Anterior cingulate cortex (tissue), 58 donors: ENCODE measurements at regions not wholly inside any gene's neighbourhood (a gene's known extent, or its start where the extent isn't known, plus 50 kb on each side); places are given as distances from the start of the nearest gene placed in this dataset.
"Not testable (repeated sequence)": the region's sequence is repeated elsewhere in the genome, so short reads cannot be mapped to it uniquely, and the experiment has no call there.

Experiments
- DNase-seq, 58 donors: peaks; one replicate each; lab custom pipeline; 2025; lab: John Stamatoyannopoulos, UW

DNA sequence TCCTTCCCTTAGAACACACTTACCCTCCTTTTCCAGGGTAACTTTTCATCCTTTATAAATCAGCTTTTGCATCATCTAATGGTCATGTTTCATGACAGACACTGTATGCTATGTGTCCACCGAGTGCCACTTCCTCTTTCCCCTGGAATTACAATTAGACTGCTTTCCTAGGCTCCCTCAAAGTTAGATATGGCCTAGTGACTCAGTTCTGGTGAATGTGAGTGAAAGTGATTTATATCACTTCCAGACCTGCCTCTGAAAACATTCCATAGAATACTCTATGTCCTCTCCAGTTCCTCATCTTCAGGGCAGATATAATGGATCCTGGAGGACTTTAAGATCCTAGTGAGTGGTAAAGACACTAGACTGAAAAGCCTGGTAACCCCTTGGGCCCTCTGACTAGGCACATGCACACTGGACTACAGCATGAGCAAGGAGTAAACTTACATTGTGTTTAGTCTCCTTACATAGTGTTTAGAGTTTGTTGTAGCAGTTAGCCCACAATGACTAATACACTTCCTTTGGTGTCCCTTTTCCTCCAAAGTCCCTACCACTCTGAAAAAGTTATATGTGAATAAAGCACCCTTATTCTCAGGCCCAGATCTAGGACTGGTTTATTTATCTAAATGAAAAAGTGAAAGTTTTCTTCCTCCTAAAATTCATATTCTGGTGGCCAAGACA is 59.3 kb downstream of the GPR88 start:
- no peak for DNase-seq

DNA sequence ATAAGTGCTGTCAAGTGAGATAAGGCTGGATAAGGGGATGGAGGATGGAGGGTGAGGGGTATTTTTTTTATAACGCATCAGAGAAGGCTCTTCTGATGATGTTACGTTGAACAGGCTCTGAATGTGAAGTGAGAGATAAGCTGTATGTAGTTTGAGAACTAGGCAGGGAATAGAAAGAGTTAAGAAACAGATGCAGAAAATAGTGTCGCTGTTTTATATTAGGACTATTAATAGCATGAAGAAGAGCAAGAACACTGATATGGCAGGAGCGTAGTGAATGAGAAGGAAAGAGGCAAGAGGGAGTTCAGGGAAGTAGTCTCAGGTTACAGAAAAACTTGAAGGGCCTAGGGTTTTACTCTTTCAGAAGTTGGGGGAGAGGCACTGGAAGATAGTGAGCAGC is 59.8 kb downstream of the GPR88 start:
- no peak for DNase-seq

DNA sequence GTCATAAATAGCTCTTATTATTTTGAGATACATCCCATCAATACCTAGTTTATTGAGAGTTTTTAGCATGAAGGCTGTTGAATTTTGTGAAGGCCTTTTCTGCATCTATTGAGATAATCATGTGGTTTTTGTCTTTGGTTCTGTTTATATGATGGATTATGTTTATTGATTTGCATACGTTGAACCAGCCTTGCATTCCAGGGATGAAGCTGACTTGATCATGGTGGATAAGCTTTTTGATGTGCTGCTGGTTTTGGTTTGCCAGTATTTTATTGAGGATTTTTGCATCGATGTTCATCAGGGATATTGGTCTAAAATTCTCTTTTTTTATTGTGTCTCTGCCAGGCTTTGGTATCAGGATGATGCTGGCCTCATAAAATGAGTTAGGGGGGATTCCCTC is 62.4 kb downstream of the GPR88 start:
- DNase-seq, result not testable (repeated sequence)

- DNase-seq, result not testable (repeated sequence)
Measured at GRCh38 chr1:100602028-100602427, 64.1 kb downstream of the GPR88 start.

DNA sequence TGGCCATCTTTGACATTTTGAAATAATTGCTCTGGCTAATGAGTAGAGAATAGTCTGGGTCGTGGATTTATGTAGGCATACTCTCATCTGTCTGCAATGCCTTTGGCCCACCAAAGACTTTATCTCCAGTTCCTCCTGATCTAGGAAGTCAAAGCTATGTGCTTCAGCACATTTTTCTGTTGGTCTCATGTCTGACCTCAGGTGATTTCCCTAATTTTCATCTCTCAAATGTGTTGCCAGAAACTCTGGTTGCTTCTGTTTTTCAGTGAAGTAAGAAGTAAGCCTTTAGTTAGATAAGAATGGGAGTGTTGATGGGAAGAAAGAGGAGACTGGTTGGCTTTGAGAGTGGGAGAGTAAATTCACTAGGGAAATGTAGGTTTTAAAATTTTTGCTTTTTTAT is 66.4 kb downstream of the GPR88 start:
- DNase-seq, result no peak

DNA sequence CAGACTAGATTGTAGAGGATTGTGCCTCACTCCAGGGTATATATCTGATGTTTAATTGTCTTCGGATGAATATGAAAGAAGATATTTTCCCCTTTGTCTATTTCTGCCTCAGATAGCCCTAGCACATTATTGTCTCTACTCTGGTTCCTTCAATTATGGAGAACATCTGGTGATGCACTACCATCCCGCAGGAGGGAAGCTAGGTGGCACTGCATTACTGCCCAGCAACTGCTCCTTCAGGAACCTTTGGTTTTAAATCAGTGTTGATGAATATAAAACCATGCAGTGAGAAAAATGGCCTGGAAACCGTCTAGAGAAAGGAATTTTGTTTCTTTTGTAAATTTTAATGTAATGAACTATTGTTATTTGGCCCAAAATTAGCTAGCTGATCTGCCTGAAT is 68.5 kb downstream of the GPR88 start:
- peak in 5 of 58 donors; percentile 0 to 5 (median 1) for DNase-seq

- DNase-seq, result no peak
Measured at GRCh38 chr1:100607628-100608240, 69.8 kb downstream of the GPR88 start.

GRCh38 chr1:100609849-100610248 is 71.9 kb downstream of the GPR88 start:
- no peak for DNase-seq

DNA sequence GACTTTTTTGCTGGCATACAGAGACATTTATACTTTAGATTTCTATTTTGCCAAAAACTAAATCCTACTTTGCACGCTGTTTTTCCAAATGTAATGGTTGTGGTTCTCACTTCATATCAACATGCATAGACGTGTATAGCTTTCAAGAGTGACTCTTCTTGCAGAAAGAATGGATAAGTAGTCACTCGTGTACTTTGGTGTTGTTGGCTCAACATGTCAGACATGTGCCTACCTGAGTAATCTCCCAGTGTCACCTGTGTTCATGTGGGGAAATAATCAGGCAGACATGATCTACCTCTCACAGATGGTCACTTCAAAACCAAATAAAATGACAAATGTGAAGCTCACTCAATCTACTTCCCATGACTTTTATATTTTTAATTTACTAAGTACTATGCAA is 73.1 kb downstream of the GPR88 start:
- no peak for DNase-seq

DNA sequence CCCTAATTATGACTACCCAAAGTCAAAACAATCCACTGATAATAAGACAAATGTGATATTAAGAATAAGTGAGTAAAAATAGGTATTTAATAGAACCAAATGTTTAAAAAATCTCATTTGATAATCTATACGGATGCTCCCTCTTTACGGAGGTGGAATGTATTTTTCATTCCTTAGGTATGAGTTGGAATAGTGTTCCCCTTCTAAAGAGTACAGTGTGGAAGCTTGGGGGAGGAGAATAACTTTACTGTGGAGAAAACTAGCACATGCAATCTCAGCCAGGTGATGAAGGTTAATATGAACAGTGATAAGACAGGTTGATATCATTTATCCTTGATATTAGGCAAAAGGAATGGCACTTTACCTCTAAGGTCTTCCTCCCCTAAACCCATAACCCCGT is 74.6 kb downstream of the GPR88 start:
- no peak for DNase-seq

GRCh38 chr1:100613817-100614559 is 76.0 kb downstream of the GPR88 start:
- no peak for DNase-seq

GRCh38 chr1:100614570-100614969 is 76.6 kb downstream of the GPR88 start:
- no peak for DNase-seq

- peak in 1 of 58 donors; percentile 47 for DNase-seq
Measured at GRCh38 chr1:100615686-100616085, 77.7 kb downstream of the GPR88 start.

DNA sequence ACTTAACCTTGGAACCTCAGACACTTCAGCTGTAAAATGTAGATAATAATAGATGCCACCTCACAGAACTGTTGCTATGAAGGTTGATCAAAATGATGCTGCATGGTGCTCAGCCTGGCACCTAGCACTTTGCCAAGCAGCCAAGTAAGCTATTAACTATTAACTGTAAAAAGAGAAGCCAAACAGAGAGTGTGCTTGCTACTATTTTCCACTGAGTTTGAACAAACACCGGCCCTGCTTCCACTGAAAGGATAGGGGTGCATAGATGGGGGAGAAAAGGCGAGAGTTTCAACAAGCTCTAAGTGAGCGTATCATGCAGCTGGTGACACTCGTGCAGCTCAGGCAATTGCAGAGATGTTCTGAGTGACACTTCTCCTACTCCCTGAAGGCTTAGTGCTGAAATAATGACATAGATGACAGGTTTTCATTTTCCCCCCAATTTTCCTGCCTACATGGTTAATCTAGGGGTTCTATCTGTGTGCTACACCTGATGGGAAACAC is 78.2 kb downstream of the GPR88 start:
- DNase-seq, result peak in 1 of 58 donors; percentile 47

- peak in 4 of 58 donors; percentile 2 to 52 (median 22) for DNase-seq
Measured at GRCh38 chr1:100622037-100622436, 84.1 kb downstream of the GPR88 start.

- peak in 1 of 58 donors; percentile 33 for DNase-seq
Measured at GRCh38 chr1:100622506-100622905, 84.6 kb downstream of the GPR88 start.

GRCh38 chr1:100622966-100623762 is 85.2 kb downstream of the GPR88 start:
- no peak for DNase-seq

DNA sequence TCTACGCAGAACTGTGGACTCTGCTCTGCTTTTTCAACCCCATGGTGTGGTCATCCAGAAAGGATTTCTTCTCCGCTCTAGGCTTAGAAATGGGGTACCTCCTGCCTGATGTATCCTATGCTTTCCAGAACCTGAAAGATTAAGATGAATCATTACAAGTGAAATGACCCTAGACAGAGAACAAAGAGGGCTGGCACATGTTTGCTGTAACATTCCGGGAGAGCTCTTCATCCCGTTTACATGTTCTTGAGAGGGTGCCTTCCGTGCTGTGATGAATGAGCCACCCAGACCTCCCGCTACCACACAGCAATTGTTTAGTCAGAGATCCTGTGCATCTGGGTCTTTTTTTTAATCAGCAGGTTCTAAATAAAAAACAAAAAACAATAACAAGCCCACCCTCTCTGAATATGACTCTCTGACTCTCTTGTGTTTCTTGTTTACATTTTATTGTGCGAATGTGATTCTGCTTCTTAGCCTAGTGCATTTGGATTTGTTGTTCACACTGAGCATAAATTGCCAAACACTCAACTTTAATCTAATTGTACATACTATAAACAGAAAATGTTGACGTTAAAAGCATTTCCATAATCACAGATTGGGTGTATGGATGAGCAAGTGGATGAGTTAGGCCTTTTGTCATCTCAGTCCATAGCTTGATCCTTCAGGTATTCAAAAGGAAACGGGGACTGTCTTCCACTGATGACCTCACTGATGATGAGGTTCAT is 87.1 kb downstream of the GPR88 start:
- DNase-seq, result no peak

- no peak for DNase-seq
Measured at GRCh38 chr1:100626397-100626796, 88.5 kb downstream of the GPR88 start.
